HG02759 (cell line): ENCODE measurements at regions not wholly inside any gene's neighbourhood (a gene's known extent, or its start where the extent isn't known, plus 50 kb on each side); places are given as distances from the start of the nearest gene placed in this dataset.
"Not testable (repeated sequence)": the region's sequence is repeated elsewhere in the genome, so short reads cannot be mapped to it uniquely, and the experiment has no call there.

Source experiments
- ATAC-seq: cut with Tn5 transposase; IDR thresholded peaks from one replicate; pipeline ENCODE4 v1.9.1; 2021; ENCODE audit warnings: mild to moderate bottlenecking, moderate library complexity; ENCODE audit not compliant: unreplicated experiment

DNA sequence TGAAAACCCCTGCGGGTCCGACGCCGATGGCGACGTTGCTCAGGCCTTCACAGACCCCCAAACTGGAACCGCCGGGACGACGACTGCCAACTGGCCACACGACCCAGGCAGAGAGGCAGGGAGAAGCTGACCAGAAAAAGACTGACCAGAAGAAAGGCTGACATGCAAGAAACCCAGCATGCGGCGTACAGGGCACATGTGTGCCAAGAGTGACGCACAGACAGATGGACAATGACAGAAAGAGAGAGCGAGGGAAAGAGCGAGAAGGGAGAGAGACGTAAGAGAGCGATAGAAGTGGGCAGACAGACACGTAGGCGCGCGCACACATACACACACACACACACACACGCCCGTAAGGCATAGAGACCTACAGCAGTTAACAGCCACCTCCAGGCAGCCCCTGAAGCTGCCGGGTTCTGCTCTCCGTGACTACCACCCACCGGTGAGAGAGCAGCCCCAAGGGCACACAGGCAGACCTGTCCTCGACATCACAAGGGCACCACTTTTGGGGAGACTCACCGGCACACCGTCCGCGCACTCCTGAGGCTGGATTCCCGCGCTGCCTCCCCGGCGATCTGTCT, 67.2 kb upstream of the ZNF527 start:
- no peak for ATAC-seq

DNA sequence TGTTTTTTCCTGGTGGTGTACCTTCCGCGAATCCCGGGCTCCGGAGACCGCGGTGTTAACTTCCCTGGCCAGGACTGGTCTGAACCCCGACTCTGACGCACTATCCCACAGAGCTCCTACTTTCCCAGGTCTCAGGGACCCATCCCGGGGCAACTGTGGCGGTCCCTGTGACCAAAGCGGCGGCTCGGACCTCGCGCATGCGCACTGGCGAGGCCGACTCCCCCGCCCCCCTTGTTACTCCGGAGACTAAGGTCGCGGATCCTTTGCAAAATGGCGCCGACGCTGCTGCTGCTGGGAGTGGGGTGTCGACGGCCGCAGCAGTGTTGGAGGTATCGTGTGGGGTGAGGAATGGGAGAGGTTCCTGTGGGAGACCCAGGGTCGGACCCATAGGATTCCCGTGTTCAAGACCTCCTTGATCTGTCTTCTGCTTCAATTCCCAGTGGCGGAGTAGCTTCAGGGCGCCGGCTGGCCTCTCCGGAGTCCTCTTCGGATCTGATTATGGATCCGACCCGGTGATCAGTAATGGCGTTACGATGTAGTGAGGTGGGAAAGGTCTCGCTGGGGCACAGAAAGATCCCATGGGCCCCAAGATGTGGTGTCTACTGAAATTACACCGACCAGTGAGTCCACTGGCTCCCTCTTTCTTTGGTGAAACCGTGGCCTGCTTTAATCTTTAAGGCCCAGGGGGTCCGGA, 66.6 kb upstream of the ZNF527 start:
- no peak for ATAC-seq

DNA sequence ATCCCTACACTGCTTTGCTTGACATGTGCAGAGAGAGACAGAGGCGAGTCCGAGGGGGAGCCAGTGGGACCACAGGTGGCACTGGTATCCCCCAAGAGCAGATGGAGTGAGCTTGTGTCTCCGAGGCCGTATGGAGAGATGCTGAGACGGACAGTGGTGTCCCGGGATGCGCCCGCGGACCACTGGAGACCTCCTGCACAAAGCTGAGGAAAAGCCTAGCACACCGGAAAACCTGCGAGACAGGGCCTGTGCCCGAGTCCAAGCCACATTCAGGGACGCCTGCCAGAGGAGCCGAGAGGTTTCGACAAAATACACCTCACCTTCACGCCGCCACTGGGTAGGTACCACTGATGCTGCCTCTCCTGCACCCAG, 66.0 kb upstream of the ZNF527 start:
- ATAC-seq, result no peak

DNA sequence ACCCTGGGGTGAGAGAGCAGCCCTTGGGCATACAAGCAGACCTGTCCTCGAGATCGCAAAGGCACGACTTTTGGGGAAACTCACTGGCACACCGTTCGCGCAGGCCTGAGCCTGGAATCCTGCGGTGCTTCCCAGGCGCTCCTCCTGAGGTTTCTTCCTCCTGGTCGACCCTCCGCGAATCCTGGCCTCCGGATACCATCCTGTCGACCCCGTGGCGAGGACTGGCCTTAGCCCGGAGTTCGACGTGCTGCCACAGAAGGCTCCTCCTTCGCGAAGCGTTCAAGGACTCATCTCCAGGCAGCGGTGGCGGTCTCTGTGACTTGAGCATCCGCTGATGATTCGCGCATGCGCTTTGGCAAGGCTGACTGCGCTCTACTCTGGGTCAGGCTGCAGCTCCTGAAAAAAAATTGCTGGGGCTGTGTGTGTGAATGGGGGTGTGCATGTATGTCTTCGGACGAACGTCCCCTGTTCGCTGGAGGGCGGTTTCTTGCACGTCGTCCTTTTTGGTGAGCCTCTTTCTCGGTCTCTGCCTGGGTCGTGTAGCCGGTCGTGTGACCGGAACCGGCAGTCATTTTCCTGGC, 64.4 kb upstream of the ZNF527 start:
- ATAC-seq, result no peak

DNA sequence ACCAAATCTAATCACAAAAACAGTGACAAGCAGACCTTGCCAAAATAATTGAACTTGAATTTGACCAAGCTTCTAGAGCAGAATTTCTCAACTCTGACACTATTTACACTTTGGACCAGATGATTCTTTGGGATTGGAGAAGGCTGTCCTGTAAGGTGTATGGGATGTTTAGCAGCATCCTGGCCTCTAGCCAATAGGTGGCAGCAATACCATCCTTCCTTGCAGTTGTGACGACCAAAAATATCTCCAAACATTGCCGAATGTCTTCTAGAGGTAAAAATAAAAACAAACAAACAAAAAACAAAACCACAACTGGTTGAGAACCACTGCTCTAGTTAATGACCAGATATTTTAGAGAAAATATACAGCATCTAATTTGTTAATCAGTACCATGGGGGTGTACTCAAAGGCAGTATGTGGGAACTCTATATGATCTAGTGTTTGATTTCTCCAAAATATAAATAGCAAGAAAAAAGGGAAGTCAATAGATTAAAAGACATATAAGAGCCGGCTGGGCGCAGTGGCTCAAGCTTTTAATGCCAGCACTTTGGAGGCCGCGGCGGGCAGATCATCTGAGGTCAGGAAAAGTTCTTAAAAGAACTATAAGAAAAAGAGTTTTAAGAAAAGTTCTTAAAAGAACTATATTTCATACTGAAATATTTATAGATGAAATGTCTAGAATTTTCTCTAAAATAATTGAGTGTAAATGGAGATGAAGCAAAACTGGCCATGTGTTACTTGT, 60.9 kb upstream of the ZNF527 start:
- ATAC-seq, result no peak

DNA sequence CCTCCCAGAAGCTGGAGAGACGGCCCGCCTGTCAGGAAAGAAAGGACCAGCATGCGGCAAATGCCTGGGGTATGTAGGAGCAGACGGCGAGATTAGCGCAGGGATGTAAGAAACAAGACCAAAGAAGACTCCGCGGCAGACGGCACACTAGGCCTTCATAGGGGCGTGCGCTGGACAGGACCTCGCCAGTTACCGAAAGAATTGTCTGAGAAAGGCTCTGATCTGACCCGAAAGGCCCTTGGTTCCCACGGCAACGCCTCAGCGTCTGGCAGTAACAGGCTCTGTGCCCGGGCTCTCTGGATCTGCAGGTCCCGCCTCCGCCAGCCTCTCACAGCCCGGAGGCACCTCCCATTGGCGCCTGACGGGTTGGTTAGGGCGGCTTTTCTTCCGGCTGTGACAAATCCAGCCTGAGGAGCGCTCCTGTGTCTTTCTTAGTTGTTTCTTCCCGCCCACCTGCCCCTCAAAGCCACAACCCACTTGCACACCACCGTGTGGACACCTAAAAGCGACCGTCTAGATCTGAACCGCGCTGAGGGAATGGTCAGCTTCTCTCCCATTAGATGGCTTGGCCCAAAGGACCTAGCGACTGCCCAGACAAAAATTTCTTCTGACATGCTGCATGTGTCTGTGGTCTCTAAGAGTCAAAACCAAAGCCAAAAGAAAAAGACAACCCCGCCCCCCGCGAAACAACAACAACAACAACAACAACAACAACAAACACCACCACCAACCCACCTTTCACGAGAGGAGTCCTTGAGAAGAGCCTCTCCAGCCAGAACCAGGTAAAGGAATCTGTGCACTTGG, 58.2 kb upstream of the ZNF527 start:
- not testable (repeated sequence) for ATAC-seq

DNA sequence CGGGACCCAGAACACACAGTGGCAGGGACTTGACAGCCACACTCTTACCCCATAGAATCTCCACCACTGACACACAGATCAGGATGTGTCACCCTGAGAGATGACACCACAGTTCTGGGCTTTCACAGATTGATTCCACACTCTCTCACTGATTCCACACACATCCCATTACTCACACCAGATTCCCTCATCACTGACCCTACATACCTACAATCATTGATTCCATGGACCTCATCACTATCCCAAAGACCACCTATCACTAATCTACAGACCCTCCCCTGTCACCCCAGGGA, 57.6 kb upstream of the ZNF527 start:
- no peak for ATAC-seq

DNA sequence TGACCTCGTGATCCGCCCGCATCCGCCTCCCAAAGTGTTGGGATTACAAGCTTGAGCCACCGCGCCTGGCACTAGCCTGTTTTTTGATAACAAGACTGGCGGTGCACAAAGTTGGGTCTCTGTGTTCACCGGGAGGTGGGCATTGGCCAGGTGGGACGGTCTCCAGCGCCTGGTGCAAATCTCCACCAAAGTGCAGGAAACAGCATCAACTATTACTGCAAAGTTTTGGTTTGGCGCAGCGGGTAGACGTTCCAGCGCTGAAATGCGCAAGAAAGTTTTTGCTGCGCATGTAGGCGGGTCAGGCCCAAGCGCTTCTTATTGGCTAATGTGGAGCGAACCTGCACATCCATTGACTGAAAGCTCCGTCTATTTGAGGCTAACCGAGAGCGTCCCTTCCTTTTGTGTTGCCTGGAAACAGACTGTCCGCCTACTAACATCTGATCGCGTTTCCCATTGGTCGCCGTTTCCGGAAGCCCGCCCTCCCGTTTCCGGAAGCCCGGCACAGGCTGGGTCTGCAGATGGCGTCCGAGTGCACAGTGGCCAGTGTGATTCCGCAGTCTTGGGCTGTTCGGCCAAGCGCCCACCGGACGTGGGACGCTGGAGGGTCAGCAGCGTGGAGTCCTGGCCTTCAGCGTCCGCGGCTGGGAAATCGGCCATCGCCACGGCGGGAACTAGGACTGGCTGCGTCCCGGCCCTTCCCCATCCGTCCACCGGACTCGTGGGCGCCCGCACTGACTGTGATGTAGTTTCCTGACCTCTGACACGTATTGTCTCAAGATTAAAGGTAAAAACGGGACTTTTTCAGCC, 53.3 kb upstream of the ZNF527 start:
- peak; percentile 97 for ATAC-seq

DNA sequence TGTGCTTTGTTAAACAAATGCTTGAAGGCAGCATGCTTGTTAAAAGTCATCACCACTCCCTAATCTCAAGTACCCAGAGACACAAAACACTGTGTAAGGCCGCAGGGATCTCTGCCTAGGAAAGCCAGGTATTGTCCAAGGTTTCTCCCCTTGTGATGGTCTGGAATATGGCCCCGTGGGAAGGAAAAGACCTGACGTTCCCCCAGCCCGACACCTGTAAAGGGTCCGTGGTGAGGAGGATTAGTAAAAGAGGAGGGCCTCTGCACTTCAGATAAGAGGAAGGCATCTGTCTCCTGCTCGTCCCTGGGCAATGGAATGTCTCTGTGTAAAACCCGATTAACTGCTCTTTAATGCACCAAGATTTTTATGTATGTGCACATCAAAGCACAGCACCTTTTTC, 49.9 kb upstream of the ZNF527 start:
- not testable (repeated sequence) for ATAC-seq
